ENCODE measurements at regions not wholly inside any gene's neighbourhood (a gene's known extent, or its start where the extent isn't known, plus 50 kb on each side); places are given as distances from the start of the nearest gene placed in this dataset.

GRCh38 chr2:235283246-235283645 is 210.6 kb upstream of the AGAP1 start:
- TF ChIP-seq CTCF (IDR thresholded peaks at IDR 0.05; ENCODE audit: low read depth, low read length, poor library complexity, severe bottlenecking) (no peak), EZH2phosphoT487 (IDR thresholded peaks at IDR 0.05; ENCODE audit: borderline replicate concordance, low read length) (no peak)

Data from DOHH2 (cell line).